ENCODE measurements at regions not wholly inside any gene's neighbourhood (a gene's known extent, or its start where the extent isn't known, plus 50 kb on each side); places are given as distances from the start of the nearest gene placed in this dataset.

DNA sequence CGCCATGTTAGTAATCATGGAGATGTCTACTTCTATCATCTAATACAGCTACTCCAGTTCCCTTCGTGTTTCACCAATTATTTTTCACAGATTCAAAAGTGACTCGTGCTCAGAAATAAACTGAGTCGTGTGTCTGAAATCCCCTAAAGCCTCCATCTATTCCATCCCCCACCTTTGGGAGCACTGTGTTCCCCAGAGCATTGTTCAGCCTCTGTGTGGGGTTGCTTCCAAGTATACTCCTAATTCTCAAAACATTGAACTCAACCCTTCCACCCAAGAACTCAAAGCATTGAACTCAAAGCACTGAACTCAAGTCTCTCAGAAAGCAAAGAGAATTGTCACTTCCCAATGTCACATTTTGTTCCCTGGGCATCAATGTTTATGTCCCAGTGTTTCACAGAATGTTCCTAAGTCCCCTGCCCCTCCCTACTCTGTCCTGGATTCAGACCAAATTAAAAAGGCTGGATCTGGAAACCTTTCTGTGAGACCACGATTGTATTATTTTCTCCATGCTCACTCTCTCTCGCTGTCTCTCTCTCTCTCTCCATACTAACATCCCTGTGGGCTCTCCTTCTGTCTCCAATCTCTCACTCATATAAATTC lies 138.5 kb upstream of the QRFPR start:
- no peak for DNase-seq

- no peak for DNase-seq
These were observed 136.4 kb upstream of the QRFPR start for GRCh38 chr4:121517241-121517640.

- no peak for DNase-seq
These were observed 133.6 kb upstream of the QRFPR start for GRCh38 chr4:121514443-121514842.

- DNase-seq: no peak
These were observed 129.6 kb upstream of the QRFPR start for GRCh38 chr4:121510341-121510874.

GRCh38 chr4:121485190-121485804 lies 104.5 kb upstream of the QRFPR start:
- no peak for DNase-seq

GRCh38 chr4:121484633-121485032 lies 103.8 kb upstream of the QRFPR start:
- DNase-seq: peak; percentile 8

DNA sequence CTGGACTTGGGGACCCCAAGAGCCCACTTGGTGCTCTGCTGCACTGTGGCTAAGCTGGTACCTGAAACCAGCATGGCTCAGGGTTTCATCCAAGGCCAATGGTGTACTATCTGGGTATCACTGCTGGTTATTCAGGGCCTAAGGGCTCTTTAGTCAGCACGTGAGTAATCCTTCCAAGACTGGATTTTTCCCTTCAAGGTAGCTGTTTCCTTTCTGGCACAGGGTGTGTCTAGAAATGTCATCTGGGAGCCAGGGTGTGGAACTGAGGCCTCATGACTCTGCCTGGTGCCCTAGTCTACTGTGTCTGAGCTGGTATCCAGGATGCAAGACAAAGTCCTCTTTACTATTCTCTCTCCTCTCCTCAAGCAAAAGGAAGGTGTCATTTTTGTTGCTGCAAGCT lies 99.0 kb upstream of the QRFPR start:
- no peak for DNase-seq

DNA sequence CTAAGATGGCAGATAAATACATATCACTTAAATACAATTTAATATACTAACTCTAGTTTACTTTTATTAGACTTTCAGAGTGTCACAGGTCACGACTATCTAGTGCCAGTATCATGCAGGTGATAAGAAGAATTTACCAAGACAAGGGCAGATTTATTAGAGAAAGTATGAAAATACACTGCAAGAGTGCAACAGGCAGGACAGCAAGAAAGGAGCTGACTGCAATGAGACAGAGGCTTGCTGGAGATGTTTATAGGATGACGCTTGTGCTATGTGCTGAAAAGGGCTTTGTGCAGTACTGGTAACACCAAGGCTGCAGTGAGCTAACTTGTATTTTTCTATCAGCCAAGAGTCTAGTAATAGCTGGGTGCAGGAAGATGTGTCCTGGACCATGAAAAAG lies 96.7 kb upstream of the QRFPR start:
- no peak for DNase-seq

DNA sequence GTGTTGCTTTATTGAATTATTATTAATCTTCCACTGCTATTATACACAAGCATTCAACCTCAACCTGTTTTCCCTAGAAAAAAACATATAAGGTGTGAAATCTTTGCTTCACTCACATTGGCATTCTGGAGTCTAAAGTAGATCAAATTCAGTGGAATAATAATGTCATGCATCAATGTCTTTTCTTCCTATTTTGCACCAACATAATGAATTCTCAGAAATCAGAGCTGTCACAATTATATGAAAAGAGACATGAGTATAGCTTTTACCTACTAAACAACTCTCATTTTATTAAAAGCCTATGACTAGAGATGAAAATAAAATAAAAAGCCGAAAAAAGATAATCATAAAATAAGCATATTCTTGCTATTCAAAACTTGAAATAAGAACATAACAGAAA lies 96.3 kb upstream of the QRFPR start:
- no peak for DNase-seq

- DNase-seq: no peak
These were observed 92.3 kb upstream of the QRFPR start for GRCh38 chr4:121472937-121473721.

- DNase-seq: no peak
These were observed 84.0 kb upstream of the QRFPR start for GRCh38 chr4:121464854-121465253.

DNA sequence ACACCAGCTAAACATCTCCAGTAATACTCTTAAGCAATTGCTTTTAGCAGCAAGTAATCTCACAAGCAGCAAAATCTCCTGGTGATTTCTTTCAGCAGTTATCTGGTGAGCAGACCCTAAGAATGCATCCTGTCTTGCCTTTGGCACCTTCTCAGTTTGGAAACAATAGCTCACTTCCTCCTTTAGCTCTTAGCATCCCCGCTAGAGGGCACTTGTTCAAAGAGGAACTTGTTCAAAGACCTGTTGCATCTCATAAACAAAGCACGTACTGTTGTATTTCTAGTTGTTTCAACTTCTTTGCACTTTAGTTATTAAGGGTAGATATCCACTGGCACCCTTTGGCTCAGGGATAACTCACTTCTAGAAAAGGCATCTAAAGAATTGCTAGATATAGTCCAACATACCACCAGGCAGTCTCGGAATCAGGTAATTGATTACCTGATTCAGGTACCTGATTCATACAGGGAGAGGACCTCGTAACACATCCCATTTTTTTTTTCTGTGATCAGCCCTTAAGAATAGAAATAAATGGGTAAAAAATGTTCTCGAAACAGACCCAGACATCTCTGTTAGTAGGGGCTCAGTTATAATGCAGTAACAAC lies 81.9 kb upstream of the QRFPR start:
- peak; percentile 48 for DNase-seq

GRCh38 chr4:121459026-121459425 lies 78.2 kb upstream of the QRFPR start:
- DNase-seq: no peak

DNA sequence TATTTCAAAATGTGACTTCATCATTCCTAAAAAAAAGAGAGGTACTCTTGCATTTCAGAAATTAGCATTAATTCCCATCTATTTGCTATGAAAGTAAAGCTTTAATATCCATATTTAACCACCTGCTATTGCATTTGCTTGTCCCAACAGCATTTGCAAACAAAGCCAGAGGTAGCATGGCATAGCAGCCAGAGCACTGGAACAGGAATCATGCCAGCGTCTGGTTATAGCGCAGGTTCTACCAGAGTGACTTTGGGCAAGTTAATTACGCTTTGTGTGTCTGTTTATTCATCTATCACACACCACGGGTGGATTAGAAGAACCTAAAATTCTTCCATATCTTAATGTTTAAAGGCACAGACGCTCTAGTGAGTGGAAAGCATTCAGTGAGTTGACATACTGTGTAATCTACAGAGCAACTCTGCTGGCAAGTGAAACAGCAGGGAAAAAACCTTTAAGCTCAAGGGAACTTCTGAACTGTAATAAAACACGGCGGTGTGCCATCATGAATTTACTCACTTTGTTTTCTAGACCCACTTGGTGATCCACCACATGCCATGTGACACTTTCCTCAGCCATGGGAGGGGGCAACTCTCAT lies 76.6 kb upstream of the QRFPR start:
- DNase-seq: no peak

DNA sequence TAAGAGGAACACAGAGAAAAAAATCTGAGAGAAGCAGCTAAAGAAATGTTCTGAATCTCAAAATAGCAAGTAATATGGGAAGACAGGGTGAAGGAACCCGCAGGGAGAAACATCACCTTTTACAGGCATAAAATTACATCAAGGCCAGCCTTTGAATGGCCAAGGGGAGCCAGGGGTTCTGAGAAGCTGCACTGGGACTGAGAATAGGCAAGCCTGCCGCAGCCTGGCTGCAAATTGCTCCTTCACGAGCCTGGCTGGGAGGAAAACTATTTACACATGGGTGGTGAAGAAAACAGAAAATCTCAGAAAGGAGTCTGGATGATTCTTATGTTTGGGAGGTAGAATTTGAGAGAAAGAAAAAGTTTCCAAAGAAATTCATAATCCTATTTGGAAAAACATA lies 74.5 kb upstream of the QRFPR start:
- no peak for DNase-seq

- DNase-seq: no peak
These were observed 73.6 kb upstream of the QRFPR start for GRCh38 chr4:121454251-121454979.

- no peak for DNase-seq
These were observed 70.5 kb upstream of the QRFPR start for GRCh38 chr4:121451310-121451709.

DNA sequence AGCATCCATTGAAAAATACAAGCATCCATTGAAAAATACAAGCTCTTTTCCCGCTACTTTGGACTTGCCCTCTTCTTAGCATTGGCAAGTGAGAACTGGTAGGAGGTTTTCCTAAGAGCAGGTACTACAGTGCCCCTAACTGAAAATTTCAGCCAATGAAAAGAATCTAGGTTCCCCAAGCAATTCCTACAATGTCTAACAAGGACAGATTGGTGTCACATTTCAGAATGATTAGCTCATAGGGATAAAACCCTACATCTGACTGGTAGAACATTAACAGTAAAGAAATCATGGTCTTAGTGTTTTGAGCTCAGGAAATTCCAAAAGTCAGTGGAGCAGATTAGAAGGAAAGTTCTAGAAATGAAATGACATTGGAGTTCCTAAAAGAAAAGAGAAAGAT lies 68.6 kb upstream of the QRFPR start:
- no peak for DNase-seq

- no peak for DNase-seq
These were observed 67.4 kb upstream of the QRFPR start for GRCh38 chr4:121448231-121448630.

DNA sequence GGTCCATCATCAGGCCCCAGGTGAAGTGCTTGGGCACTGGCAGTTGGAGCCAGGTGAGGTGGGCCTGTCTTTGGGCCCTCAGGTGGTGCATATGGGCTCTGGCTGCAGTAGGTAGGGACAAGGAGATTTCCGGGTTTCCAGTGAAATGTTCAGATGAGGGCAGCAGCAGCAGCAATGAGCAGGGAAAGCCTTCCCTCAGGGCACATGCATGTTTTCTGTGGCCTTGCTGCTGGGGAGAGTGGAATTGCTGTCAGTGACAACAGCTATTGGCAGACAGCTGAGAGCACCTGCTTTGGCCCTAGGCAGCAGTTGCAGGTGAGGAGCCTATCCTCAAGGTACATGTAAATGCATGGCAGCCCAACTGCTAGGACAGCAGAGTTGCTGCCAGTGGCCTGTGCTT lies 58.9 kb upstream of the QRFPR start:
- no peak for DNase-seq
